Lower leg skin (tissue), 3 donors: ENCODE measurements at regions not wholly inside any gene's neighbourhood (a gene's known extent, or its start where the extent isn't known, plus 50 kb on each side); places are given as distances from the start of the nearest gene placed in this dataset.

Experiments
- CTCF ChIP-seq, 3 donors: fragments of 450-650 bp; IDR thresholded peaks; one replicate each; pipeline ENCODE4 v1.5.1; 2016; ENCODE audit warnings: antibody characterized with exemption in 3 of 3, mild to moderate bottlenecking in 3 of 3, moderate library complexity in 2 of 3
- POLR2A ChIP-seq, 2 donors: fragments of 450-650 bp; IDR thresholded peaks; one replicate each; pipeline ENCODE4 v1.6.1; 2016 to 2017; ENCODE audit warnings: antibody characterized with exemption in 2 of 2, mild to moderate bottlenecking in 1 of 2, moderate library complexity in 1 of 2

DNA sequence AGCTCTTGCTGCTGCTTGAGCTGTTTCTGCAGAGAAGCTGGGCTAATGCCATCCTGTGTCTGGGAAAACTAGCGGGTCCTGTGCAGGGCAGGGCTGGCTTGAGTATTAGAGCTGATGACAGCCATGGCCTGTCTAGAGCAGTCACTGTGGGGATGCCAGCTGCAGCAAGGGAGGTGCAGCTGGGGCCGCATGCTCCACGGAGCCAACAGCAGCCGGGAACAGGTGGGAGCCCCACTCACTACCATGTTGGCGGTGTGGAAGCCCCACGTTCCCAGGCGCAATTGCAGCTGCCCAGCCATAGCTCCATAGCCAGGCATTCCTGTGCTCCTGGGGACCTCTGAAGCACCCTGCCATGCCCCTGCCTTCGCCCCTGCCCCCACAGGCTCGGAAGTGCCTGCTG is 212.9 kb downstream of the TFAP2C start:
- TF ChIP-seq CTCF (IDR thresholded peaks at IDR 0.05) (no peak), POLR2A (IDR thresholded peaks at IDR 0.05) (no peak)
